ENCODE measurements at regions not wholly inside any gene's neighbourhood (a gene's known extent, or its start where the extent isn't known, plus 50 kb on each side); places are given as distances from the start of the nearest gene placed in this dataset.

DNA sequence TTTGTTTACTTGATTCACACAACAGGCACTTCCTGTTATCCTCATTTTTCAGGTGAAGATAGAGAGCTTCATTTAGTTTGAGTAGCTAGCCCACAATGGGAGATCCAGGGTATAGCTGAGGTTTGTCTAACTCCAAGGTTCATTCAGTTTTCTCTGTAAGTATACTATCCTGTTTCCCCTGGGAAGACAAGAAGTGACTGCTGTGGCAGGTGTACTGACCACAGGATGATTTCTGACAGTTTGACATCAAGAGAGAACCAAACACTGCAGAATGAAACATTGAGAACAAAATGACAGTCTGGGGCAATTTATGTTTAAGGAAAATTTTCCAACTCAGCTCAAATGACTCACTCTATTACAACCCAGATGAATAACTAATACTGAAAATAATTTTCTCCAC is 958.0 kb downstream of the STPG2 start:
- Histone ChIP-seq H3K4me1 (ENCODE audit: control insufficient read depth, extremely low read depth, insufficient read depth, low read length) (no peaks in the 10 kb centered on the region), H3K27ac (ENCODE audit: insufficient read depth, low read depth, low read length) (no peak overlapping the region), H3K9me3 (replicated peaks; ENCODE audit: control insufficient read depth, insufficient read depth, low read length) (no peaks in the 10 kb centered on the region), H4K20me1 (replicated peaks; ENCODE audit: control insufficient read depth, extremely low read depth, insufficient read depth, low read length) (no peaks in the 10 kb centered on the region), H2AFZ (ENCODE audit: low read depth, low read length) (no peak overlapping the region), H3K9ac (replicated peaks; ENCODE audit: extremely low read depth, insufficient read depth, low read length) (no peak overlapping the region), H3K4me2 (ENCODE audit: insufficient read depth, low read length) (no peak overlapping the region), H3K36me3 (ENCODE audit: control insufficient read depth in 2 of 2, extremely low read depth in 1 of 2, insufficient read depth in 2 of 2, low read length in 2 of 2) (no peaks in the 10 kb centered on the region), H3K79me2 (ENCODE audit: control insufficient read depth, insufficient read depth, low read length) (no peaks in the 10 kb centered on the region), H3K27me3 (ENCODE audit: control insufficient read depth in 2 of 2, insufficient read depth in 2 of 2, low read length in 2 of 2) (no peaks in the 10 kb centered on the region), H3K9me1 (replicated peaks; ENCODE audit: control insufficient read depth, extremely low read depth, insufficient read depth, low read length) (no peaks in the 10 kb centered on the region), H3K4me3 (replicated peaks in 1 of 3; ENCODE audit: insufficient read depth in 1 of 3, low read depth in 1 of 3, low read length in 3 of 3) (no peak overlapping the region)
- no peak for TF ChIP-seq EZH2 (IDR thresholded peaks at IDR 0.05; ENCODE audit: borderline replicate concordance, low read depth, low read length, severe bottlenecking)
- no peak for TF ChIP-seq JUN (IDR thresholded peaks at IDR 0.05; ENCODE audit: borderline replicate concordance, insufficient read depth, insufficient read length, low read depth)
- TF ChIP-seq, protein P1, sequence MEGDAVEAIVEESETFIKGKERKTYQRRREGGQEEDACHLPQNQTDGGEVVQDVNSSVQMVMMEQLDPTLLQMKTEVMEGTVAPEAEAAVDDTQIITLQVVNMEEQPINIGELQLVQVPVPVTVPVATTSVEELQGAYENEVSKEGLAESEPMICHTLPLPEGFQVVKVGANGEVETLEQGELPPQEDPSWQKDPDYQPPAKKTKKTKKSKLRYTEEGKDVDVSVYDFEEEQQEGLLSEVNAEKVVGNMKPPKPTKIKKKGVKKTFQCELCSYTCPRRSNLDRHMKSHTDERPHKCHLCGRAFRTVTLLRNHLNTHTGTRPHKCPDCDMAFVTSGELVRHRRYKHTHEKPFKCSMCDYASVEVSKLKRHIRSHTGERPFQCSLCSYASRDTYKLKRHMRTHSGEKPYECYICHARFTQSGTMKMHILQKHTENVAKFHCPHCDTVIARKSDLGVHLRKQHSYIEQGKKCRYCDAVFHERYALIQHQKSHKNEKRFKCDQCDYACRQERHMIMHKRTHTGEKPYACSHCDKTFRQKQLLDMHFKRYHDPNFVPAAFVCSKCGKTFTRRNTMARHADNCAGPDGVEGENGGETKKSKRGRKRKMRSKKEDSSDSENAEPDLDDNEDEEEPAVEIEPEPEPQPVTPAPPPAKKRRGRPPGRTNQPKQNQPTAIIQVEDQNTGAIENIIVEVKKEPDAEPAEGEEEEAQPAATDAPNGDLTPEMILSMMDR (IDR thresholded peaks at IDR 0.05; ENCODE audit: extremely low read depth in 1 of 2, insufficient read depth in 1 of 2, low read depth in 1 of 2, low read length in 2 of 2), result no peak
- TF ChIP-seq MYC (IDR thresholded peaks at IDR 0.05; ENCODE audit: low read depth, low read length), result no peak
- no peak for TF ChIP-seq POLR2A (IDR thresholded peaks at IDR 0.05; ENCODE audit: low read depth, low read length)
- no peak for TF ChIP-seq FOS (IDR thresholded peaks at IDR 0.05; ENCODE audit: borderline replicate concordance, insufficient read depth, low read length)
- no peak for TF ChIP-seq POLR2AphosphoS5 (IDR thresholded peaks at IDR 0.05; ENCODE audit: insufficient read depth, low read depth, low read length)
- TF ChIP-seq, protein P2, sequence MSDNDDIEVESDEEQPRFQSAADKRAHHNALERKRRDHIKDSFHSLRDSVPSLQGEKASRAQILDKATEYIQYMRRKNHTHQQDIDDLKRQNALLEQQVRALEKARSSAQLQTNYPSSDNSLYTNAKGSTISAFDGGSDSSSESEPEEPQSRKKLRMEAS (IDR thresholded peaks at IDR 0.05; ENCODE audit: insufficient read depth, insufficient read length), result no peak
- no peak for TF ChIP-seq GATA2 (IDR thresholded peaks at IDR 0.05; ENCODE audit: insufficient read depth, insufficient read length, low read depth, low read length)
- DNase-seq (ENCODE audit: low read depth, low spot score) (no peak), FAIRE-seq (no peak)
- ChIA-PET POLR2A (no interaction called here), CTCF (interaction anchor here (1.0 kb wide), 1 partner anchor 10 kb away, joined by 3 read pairs; no protein-coding TSS in a partner anchor)
- BruUV-seq (replicated peaks), result no TSS peak
- dilution Hi-C loops (cut with MboI; ENCODE audit: extremely low pct_ligation_motif_present, low sequenced_read_pairs), result no loop called here
- intact Hi-C loops (cut with micrococcal nuclease), result no loop called here
